Suprapubic skin (tissue), 4 donors: ENCODE measurements at regions not wholly inside any gene's neighbourhood (a gene's known extent, or its start where the extent isn't known, plus 50 kb on each side); places are given as distances from the start of the nearest gene placed in this dataset.

Source experiments
- CTCF ChIP-seq, 2 donors: fragments of 200-600 bp in 1 of 2; fragments of 450-650 bp in 1 of 2; sonication (generic) in 1 of 2; IDR thresholded peaks; one replicate each; pipeline ENCODE4 v1.5.1; 2016 to 2019; ENCODE audit warnings: antibody characterized with exemption in 2 of 2, mild to moderate bottlenecking in 1 of 2, moderate library complexity in 1 of 2
- EP300 ChIP-seq: sonication (generic); formaldehyde crosslinking; IDR thresholded peaks from one replicate; pipeline ENCODE4 v1.6.1; 2017; ENCODE audit warnings: antibody characterized with exemption
- POLR2A ChIP-seq, 2 donors: fragments of 450-650 bp; IDR thresholded peaks; one replicate each; pipeline ENCODE4 v1.6.1; 2017; ENCODE audit warnings: antibody characterized with exemption in 2 of 2, mild to moderate bottlenecking in 2 of 2, moderate library complexity in 2 of 2
- POLR2AphosphoS5 ChIP-seq, 3 donors: sonication (generic); formaldehyde crosslinking; IDR thresholded peaks; one replicate each; pipeline ENCODE4 v1.6.1; 2017; ENCODE audit warnings: antibody characterized with exemption in 3 of 3

GRCh38 chr22:49523374-49524008, 304.2 kb downstream of the BRD1 start:
- TF ChIP-seq CTCF (IDR thresholded peaks at IDR 0.05) (no peak), POLR2AphosphoS5 (IDR thresholded peaks at IDR 0.05) (no peak), POLR2A (IDR thresholded peaks at IDR 0.05) (no peak), EP300 (no peak)
